GM23248 (cell line): ENCODE measurements at regions not wholly inside any gene's neighbourhood (a gene's known extent, or its start where the extent isn't known, plus 50 kb on each side); places are given as distances from the start of the nearest gene placed in this dataset.

ENCODE experiments used
- EZH2 ChIP-seq: fragments of 200-600 bp; sonication (generic); IDR thresholded peaks from 2 replicates; pipeline ENCODE4 v1.6.1; 2018; ENCODE audit warnings: antibody characterized with exemption, mild to moderate bottlenecking; ENCODE audit not compliant: insufficient read depth, poor library complexity, severe bottlenecking
- EZH2phosphoT487 ChIP-seq: fragments of 200-600 bp; sonication (generic); IDR thresholded peaks from 2 replicates; pipeline ENCODE4 v1.6.1; 2018; ENCODE audit warnings: antibody characterized with exemption, moderate library complexity, mild to moderate bottlenecking, low read depth; ENCODE audit not compliant: insufficient read depth

DNA sequence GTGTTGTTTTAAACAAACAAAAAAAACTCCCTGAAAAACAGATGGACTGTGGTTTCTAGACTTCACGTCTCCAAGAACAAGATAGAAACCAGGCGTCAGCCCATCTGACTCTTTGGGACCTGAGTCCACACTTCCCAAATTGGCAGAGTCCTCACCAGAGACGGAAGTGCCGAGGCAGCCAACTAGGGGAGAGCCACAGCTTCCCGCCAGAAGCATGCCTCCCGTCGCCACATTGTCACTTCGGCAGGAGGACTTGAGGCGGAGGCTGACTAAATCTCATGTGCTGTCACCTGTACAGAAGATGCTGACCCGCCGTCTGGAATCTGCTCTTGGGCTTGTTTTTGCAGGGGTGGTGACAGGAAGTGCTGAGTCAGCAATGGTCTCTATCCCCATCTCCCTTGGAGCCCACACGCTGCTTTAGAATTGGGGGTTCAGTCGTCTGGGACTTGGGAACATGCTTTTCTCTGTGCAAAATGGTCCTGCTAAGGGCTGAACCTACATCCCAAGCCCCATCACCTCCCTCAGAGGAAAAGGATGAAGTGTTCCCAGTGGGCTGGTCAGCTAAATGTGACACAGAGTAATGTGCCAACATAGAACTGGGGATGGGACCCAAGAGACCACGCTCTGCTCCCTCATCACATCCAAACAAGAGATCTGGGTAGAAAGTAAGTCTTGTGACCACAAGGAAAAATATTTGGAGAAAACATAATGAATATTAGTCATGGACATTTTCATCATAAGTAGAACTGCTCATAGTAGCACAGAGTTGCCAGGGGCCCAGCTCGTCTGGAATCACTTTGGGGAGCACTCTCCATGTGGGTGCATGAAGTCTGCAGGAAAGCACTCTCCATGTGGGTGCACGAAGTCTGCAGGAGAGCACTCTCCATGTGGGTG lies 152.9 kb downstream of the SNX19 start:
- no peak for TF ChIP-seq EZH2
- no peak for TF ChIP-seq EZH2phosphoT487
